Effector memory CD8-positive, alpha-beta T cell (primary cell): ENCODE measurements at regions not wholly inside any gene's neighbourhood (a gene's known extent, or its start where the extent isn't known, plus 50 kb on each side); places are given as distances from the start of the nearest gene placed in this dataset.
"Not testable (repeated sequence)": the region's sequence is repeated elsewhere in the genome, so short reads cannot be mapped to it uniquely, and the experiment has no call there.

ENCODE experiments used
- ATAC-seq: fragments of 150-1000 bp; cut with Tn5 transposase; replicated peaks from 2 replicates; pipeline ENCODE4 v1.10.0; 2021; ENCODE audit warnings: mild to moderate bottlenecking, moderate library complexity
- DNase-seq, 3 experiments: peaks; one replicate each; pipeline ENCODE4 v3.0.0; 2021
- H3K27ac Mint-ChIP-seq, 2 donors: one replicate each; pipeline ENCODE4 v1.8.0; 2022; ENCODE audit warnings: mild to moderate bottlenecking in 2 of 2, mixed read lengths in 2 of 2, moderate library complexity in 2 of 2
- H3K27me3 Mint-ChIP-seq, 2 donors: one replicate each; pipeline ENCODE4 v1.8.0; 2022; ENCODE audit warnings: mixed read lengths in 2 of 2
- H3K36me3 Mint-ChIP-seq: one replicate; pipeline ENCODE4 v1.8.0; 2022; ENCODE audit warnings: mild to moderate bottlenecking, moderate library complexity, mixed read lengths; ENCODE audit not compliant: insufficient read depth
- H3K4me1 Mint-ChIP-seq, 2 donors: one replicate each; pipeline ENCODE4 v1.8.0; 2022; ENCODE audit warnings: low read depth in 2 of 2, mixed read lengths in 2 of 2
- H3K4me3 Mint-ChIP-seq, 2 donors: one replicate each; pipeline ENCODE4 v1.8.0; 2022; ENCODE audit warnings: mild to moderate bottlenecking in 2 of 2, mixed read lengths in 2 of 2, moderate library complexity in 2 of 2
- H3K9me3 Mint-ChIP-seq, 2 donors: one replicate each; pipeline ENCODE4 v1.8.0; 2022; ENCODE audit warnings: mixed read lengths in 2 of 2

GRCh38 chr7:145812218-145812617 is 304.4 kb upstream of the CNTNAP2 start:
- Mint-ChIP-seq H3K36me3 (no peaks in the 10 kb centered on the region), H3K27ac (no peak overlapping the region), H3K4me3 (no peak overlapping the region), H3K4me1 (no peaks in the 10 kb centered on the region), H3K27me3 (no peaks in the 10 kb centered on the region), H3K9me3 (peaks cover 5 to 8% of the 10 kb centered on the region in 2 donors)
- DNase-seq, result no peak
- no peak for ATAC-seq

GRCh38 chr7:145805496-145805895 is 311.1 kb upstream of the CNTNAP2 start:
- not testable (repeated sequence) for H3K36me3 Mint-ChIP-seq, H3K27me3 Mint-ChIP-seq

GRCh38 chr7:145797507-145797906 is 319.1 kb upstream of the CNTNAP2 start:
- H3K4me3 Mint-ChIP-seq, result no peak overlapping the region
- peaks cover 5 to 18% of the 10 kb centered on the region in 2 donors for H3K9me3 Mint-ChIP-seq
- ATAC-seq, result no peak

More at GRCh38 chr7:145805496-145805895, 311.1 kb upstream of the CNTNAP2 start:
- not testable (repeated sequence) for ATAC-seq, DNase-seq, H3K4me3 Mint-ChIP-seq, H3K27ac Mint-ChIP-seq, H3K4me1 Mint-ChIP-seq
- H3K9me3 Mint-ChIP-seq, result peaks cover 5 to 19% of the 10 kb centered on the region in 2 donors

GRCh38 chr7:145795132-145795531 is 321.5 kb upstream of the CNTNAP2 start:
- H3K4me1 Mint-ChIP-seq, result no peaks in the 10 kb centered on the region
- peaks cover 1 to 20% of the 10 kb centered on the region in 2 donors for H3K9me3 Mint-ChIP-seq
- no peaks in the 10 kb centered on the region for H3K27me3 Mint-ChIP-seq
- no peaks in the 10 kb centered on the region for H3K36me3 Mint-ChIP-seq
- no peak overlapping the region for H3K4me3 Mint-ChIP-seq
- no peak overlapping the region for H3K27ac Mint-ChIP-seq
- ATAC-seq, result no peak
- DNase-seq, result no peak

More at GRCh38 chr7:145797507-145797906, 319.1 kb upstream of the CNTNAP2 start:
- no peak for DNase-seq
- Mint-ChIP-seq H3K4me1 (no peaks in the 10 kb centered on the region), H3K36me3 (no peaks in the 10 kb centered on the region), H3K27ac (no peak overlapping the region), H3K27me3 (no peaks in the 10 kb centered on the region)

GRCh38 chr7:145784809-145785780 is 331.5 kb upstream of the CNTNAP2 start:
- no peak overlapping the region for H3K4me3 Mint-ChIP-seq
- H3K27me3 Mint-ChIP-seq, result no peaks in the 10 kb centered on the region

GRCh38 chr7:145781388-145781787 is 335.2 kb upstream of the CNTNAP2 start:
- not testable (repeated sequence) for H3K4me1 Mint-ChIP-seq, H3K27me3 Mint-ChIP-seq, H3K4me3 Mint-ChIP-seq, H3K27ac Mint-ChIP-seq, H3K36me3 Mint-ChIP-seq, ATAC-seq, H3K9me3 Mint-ChIP-seq, DNase-seq

More at GRCh38 chr7:145784809-145785780, 331.5 kb upstream of the CNTNAP2 start:
- no peaks in the 10 kb centered on the region for H3K4me1 Mint-ChIP-seq
- peaks cover 7 to 8% of the 10 kb centered on the region in 2 donors for H3K9me3 Mint-ChIP-seq
- no peaks in the 10 kb centered on the region for H3K36me3 Mint-ChIP-seq
- ATAC-seq, result no peak
- DNase-seq, result no peak
- no peak overlapping the region for H3K27ac Mint-ChIP-seq

- H3K4me1 Mint-ChIP-seq, result no peaks in the 10 kb centered on the region
- H3K4me3 Mint-ChIP-seq, result no peak overlapping the region
These were observed 337.5 kb upstream of the CNTNAP2 start for GRCh38 chr7:145779140-145779539.

GRCh38 chr7:145774777-145775176 is 341.8 kb upstream of the CNTNAP2 start:
- Mint-ChIP-seq H3K9me3 (peaks cover 5 to 12% of the 10 kb centered on the region in 2 donors), H3K36me3 (no peaks in the 10 kb centered on the region), H3K4me3 (no peak overlapping the region), H3K27me3 (no peaks in the 10 kb centered on the region), H3K4me1 (no peaks in the 10 kb centered on the region), H3K27ac (no peak overlapping the region)
- no peak for DNase-seq
- ATAC-seq, result no peak

More at GRCh38 chr7:145779140-145779539, 337.5 kb upstream of the CNTNAP2 start:
- H3K9me3 Mint-ChIP-seq, result peaks cover 0 to 4% of the 10 kb centered on the region in 2 donors
- H3K27me3 Mint-ChIP-seq, result no peaks in the 10 kb centered on the region
- H3K36me3 Mint-ChIP-seq, result no peaks in the 10 kb centered on the region
- DNase-seq (no peak), ATAC-seq (no peak)
- no peak overlapping the region for H3K27ac Mint-ChIP-seq

- Mint-ChIP-seq H3K36me3 (no peaks in the 10 kb centered on the region), H3K4me3 (no peak overlapping the region)
- no peak for ATAC-seq
These were observed 363.6 kb upstream of the CNTNAP2 start for GRCh38 chr7:145753004-145753403.

GRCh38 chr7:145737617-145738016 is 379.0 kb upstream of the CNTNAP2 start:
- no peak overlapping the region for H3K4me3 Mint-ChIP-seq
- no peaks in the 10 kb centered on the region for H3K4me1 Mint-ChIP-seq
- ATAC-seq (no peak), DNase-seq (no peak)
- no peaks in the 10 kb centered on the region for H3K36me3 Mint-ChIP-seq
- no peak overlapping the region for H3K27ac Mint-ChIP-seq
- H3K27me3 Mint-ChIP-seq, result no peaks in the 10 kb centered on the region
- H3K9me3 Mint-ChIP-seq, result peaks cover 0 to 5% of the 10 kb centered on the region in 2 donors

More at GRCh38 chr7:145753004-145753403, 363.6 kb upstream of the CNTNAP2 start:
- H3K27me3 Mint-ChIP-seq, result no peaks in the 10 kb centered on the region
- H3K4me1 Mint-ChIP-seq, result no peaks in the 10 kb centered on the region
- no peak for DNase-seq
- H3K27ac Mint-ChIP-seq, result no peak overlapping the region
- peaks cover under 1 to 2% of the 10 kb centered on the region in 2 donors for H3K9me3 Mint-ChIP-seq

GRCh38 chr7:145735061-145735460 is 381.5 kb upstream of the CNTNAP2 start:
- DNase-seq (no peak), ATAC-seq (no peak)
- no peaks in the 10 kb centered on the region for H3K36me3 Mint-ChIP-seq
- no peak overlapping the region for H3K27ac Mint-ChIP-seq
- no peaks in the 10 kb centered on the region for H3K4me1 Mint-ChIP-seq
- peaks cover 0 to 7% of the 10 kb centered on the region in 2 donors for H3K9me3 Mint-ChIP-seq
- H3K4me3 Mint-ChIP-seq, result no peak overlapping the region
- H3K27me3 Mint-ChIP-seq, result no peaks in the 10 kb centered on the region

- H3K4me1 Mint-ChIP-seq, result no peaks in the 10 kb centered on the region
- H3K27ac Mint-ChIP-seq, result no peak overlapping the region
- no peaks in the 10 kb centered on the region for H3K27me3 Mint-ChIP-seq
- peaks cover 0 to 7% of the 10 kb centered on the region in 2 donors for H3K9me3 Mint-ChIP-seq
- H3K36me3 Mint-ChIP-seq, result no peaks in the 10 kb centered on the region
- ATAC-seq, result no peak
- no peak overlapping the region for H3K4me3 Mint-ChIP-seq
- no peak for DNase-seq
These were observed 384.1 kb upstream of the CNTNAP2 start for GRCh38 chr7:145732521-145732920.

GRCh38 chr7:145729691-145730090 is 386.9 kb upstream of the CNTNAP2 start:
- Mint-ChIP-seq H3K27ac (no peak overlapping the region), H3K4me3 (no peak overlapping the region), H3K36me3 (no peaks in the 10 kb centered on the region), H3K4me1 (no peaks in the 10 kb centered on the region), H3K27me3 (no peaks in the 10 kb centered on the region), H3K9me3 (peaks cover 0 to 8% of the 10 kb centered on the region in 2 donors)
- ATAC-seq (no peak), DNase-seq (no peak)

- no peaks in the 10 kb centered on the region for H3K4me1 Mint-ChIP-seq
- peaks cover 10 to 14% of the 10 kb centered on the region in 2 donors for H3K9me3 Mint-ChIP-seq
- no peak overlapping the region for H3K4me3 Mint-ChIP-seq
- no peaks in the 10 kb centered on the region for H3K36me3 Mint-ChIP-seq
- ATAC-seq (no peak), DNase-seq (no peak)
- H3K27ac Mint-ChIP-seq, result no peak overlapping the region
- H3K27me3 Mint-ChIP-seq, result no peaks in the 10 kb centered on the region
These were observed 398.5 kb upstream of the CNTNAP2 start for GRCh38 chr7:145718129-145718528.
